T-helper 1 cell treated with Interleukin-12 subunit alpha and Interleukin-12 subunit beta and Interleukin-4 antibody, amounts not matched to agents 30 ng/mL and 1 ng/mL, for 36 hours (primary cell): ENCODE measurements at regions not wholly inside any gene's neighbourhood (a gene's known extent, or its start where the extent isn't known, plus 50 kb on each side); places are given as distances from the start of the nearest gene placed in this dataset.
"Not testable (repeated sequence)": the region's sequence is repeated elsewhere in the genome, so short reads cannot be mapped to it uniquely, and the experiment has no call there.

ENCODE experiments used
- intact Hi-C: fragments of 100-400 bp; cut with micrococcal nuclease; formaldehyde crosslinking; loops from one replicate; pipeline ENCODE4 v1.15.1; 2024

DNA sequence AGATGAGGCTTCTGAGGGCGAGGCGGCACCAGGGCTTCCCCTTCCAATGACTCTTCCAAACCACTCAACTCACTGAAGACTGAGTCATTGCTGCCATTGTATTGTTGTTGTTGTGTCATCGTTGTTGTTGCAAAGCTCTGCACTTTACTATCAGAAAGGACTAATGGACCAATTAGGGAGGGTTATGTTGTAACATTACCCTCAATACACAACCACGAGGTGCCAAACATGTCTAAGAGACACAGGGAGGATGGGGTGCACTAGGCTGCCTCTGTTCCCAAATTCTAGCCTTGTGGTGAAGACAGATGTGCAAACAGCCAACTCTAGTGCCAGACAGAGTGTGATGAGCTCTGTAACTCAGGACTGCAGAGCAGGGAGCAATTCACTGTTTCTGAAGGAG lies 1075.2 kb downstream of the UQCRFS1 start:
- intact Hi-C loops = no loop called here

GRCh38 chr19:28136796-28137195 lies 1076.2 kb downstream of the UQCRFS1 start:
- intact Hi-C loops = no loop called here

DNA sequence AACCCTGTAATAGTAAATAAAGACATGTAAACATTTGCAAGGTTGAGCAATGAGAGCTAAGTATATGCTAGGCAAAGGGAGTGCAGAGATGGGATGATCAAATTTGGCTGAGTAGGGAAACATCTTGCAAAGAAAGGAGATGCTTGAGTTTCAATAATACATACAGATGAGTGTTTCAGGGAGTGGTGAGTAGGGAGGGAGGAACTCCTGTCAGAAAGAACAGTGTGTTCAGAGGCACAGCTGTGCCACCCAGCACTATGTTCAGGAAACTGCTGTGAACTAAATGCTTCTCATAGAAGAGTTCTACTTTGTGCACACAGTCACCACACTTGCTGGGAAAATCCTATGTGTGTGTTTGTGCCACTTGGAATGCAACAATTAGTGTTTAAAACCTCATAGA lies 1077.1 kb downstream of the UQCRFS1 start:
- intact Hi-C loops = no loop called here

DNA sequence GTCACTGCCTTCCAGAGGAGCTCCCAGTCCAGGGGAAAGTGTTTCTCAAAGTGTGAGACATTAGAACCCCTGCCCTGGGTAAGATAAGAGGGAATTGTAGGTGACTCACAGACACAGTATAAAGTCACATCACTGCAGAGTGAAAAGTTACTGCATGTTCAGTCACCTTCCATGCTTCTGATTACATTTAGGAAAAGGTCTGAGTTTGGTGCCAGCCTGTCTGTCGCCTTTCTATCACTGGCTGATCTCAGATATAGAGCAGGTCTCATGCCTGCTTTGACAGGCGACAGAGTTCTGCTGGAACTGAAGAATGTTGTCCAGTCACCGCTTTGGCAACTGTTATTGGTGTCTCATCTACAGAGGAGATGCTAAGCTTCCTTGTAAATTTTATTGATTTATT lies 1078.6 kb downstream of the UQCRFS1 start:
- intact Hi-C loops = no loop called here

GRCh38 chr19:28130881-28131280 lies 1082.1 kb downstream of the UQCRFS1 start:
- intact Hi-C loops = not testable (repeated sequence)

DNA sequence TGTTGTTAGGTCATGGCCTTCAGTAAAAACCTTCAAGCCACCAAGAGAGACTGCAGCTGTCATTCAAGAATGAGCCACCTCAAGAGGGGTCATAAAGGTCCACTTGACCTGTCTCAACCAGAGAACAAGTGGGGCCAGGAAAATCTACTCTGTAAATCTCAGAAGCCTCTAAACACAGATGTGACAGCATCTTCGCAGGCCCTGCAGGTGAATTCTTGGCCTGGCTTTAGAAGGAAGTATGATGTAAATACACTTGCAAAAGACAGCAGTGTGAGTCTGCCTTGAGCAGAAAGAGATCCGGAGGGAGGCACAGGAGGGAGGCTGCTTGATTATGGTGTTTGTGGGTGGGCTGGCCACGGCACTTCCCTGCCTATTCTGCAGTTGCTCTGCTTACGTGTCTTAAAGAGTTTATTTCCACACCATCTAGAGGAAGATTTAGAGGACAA lies 1082.9 kb downstream of the UQCRFS1 start:
- intact Hi-C loops = no loop called here

DNA sequence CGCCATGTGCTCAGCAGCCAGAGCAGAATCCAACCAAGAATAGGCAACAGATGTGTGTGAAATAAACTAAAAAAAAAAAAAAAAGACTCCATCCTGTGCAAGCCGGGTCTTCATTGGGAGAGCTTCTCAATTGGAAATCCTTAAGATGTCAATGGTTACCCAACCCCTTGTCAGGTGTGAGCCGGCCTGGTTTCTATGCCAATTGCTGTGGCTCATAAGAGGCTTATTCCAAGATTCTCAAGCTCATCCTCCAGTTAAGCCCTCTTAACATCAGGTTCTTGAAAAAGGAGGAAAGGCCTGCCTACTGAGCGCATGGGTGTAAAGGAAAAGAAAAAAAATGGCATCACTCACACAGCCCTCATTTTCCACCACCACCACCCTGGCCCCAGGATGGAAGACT lies 1084.6 kb downstream of the UQCRFS1 start:
- intact Hi-C loops = no loop called here

- intact Hi-C loops = no loop called here
Measured at GRCh38 chr19:28126135-28126898, 1086.6 kb downstream of the UQCRFS1 start.

DNA sequence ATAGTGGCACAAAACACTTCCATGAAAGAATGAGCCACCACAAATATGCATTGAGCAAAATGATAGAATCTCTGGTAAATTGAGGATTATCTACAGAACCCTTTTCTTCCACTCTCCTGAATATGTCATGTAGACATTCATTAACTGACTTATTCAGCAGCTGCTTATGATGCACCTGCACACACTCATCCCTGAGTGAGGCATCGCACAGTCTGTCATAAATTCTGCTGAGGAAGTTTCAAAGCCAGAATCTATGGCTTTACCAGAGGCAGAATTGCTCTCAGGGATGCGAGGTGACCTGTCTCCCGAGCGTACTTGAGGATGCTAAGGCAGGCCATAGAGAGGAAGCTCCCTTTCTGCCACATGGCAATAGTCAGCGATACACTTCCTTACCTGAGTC lies 1090.2 kb downstream of the UQCRFS1 start:
- intact Hi-C loops = no loop called here

DNA sequence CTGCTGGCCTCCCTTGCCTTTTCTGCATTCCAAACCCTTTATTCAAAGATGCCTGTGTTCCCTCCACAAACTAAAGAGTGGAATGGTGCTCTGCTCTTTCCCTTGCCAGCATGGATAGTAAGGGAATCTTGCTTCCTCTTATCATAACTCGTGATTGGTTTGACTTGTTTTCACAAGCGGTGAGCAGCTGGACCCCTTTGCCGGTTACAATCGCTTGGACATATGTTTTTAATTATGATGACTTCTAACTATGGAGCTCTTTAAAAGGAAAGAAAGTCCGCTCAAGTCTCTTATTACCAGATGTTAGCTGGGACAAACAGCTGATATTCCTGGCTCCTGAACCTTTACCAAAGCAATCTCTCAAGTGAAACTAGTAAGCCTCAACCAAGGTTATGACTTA lies 1094.7 kb downstream of the UQCRFS1 start:
- intact Hi-C loops = no loop called here

GRCh38 chr19:28117143-28117542 lies 1095.8 kb downstream of the UQCRFS1 start:
- intact Hi-C loops = no loop called here

- intact Hi-C loops = not testable (repeated sequence)
Measured at GRCh38 chr19:28116379-28116778, 1096.6 kb downstream of the UQCRFS1 start.

GRCh38 chr19:28103921-28104320 lies 1109.0 kb downstream of the UQCRFS1 start:
- intact Hi-C loops = no loop called here

GRCh38 chr19:28084659-28085157 lies 1128.2 kb downstream of the UQCRFS1 start:
- intact Hi-C loops = not testable (repeated sequence)

DNA sequence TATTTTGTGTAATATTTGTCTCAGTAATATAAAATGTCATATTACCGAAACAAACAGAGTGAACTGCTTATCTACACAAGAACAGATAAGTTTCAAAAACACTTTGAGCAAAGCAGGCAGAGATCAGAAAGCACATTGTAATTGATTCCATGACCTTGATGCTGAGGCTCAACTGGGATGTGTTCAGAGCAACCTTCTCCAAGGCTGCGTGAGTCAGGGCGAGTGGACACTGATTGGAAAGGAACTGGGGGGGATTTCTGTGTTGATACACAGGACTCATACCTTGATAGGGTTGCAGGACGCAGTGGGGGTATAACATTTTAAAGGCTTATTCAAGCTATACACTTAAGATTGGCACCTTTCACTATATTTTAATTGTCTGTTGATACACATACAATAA lies 1136.3 kb downstream of the UQCRFS1 start:
- intact Hi-C loops = no loop called here

DNA sequence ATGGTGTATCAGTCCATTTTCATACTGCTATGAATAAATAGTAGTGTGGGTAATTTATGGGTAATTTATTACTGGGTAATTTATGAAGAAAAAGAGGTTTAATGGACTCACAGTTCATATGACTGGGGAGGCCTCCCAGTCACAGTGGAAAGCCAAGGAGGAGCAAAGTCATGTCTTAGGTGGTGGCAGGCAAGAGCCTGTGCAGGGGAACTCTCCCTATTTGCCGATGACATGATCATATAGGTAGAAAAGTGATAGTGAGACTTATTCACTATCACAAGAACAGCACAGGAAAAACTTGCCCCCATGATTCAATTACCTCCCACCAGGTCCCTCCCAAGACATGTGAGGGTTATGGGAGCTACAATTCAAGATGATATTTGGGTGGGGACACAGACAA lies 1137.7 kb downstream of the UQCRFS1 start:
- intact Hi-C loops = no loop called here

DNA sequence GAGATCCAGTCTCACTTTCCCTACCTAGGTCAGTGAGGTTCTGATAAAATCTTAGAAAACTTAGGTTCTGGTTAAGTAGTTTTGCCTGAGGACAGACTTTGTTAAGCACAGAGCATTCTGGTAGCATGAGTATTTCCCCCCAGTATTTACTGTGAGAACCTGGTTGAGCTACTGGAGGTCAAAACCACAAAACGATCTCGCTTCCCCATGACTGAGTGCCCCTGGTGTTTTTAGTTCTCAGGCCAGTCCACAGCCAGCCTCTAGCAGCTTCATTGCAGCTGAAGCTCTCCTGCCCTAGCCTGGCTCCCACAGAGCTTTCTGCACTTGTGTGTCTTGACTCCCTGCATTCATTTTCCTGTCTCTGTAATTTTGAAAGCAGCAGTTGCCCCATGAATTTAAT lies 1138.2 kb downstream of the UQCRFS1 start:
- intact Hi-C loops = no loop called here

GRCh38 chr19:28067882-28068281 lies 1145.1 kb downstream of the UQCRFS1 start:
- intact Hi-C loops = no loop called here

GRCh38 chr19:28066988-28067387 lies 1146.0 kb downstream of the UQCRFS1 start:
- intact Hi-C loops = no loop called here

DNA sequence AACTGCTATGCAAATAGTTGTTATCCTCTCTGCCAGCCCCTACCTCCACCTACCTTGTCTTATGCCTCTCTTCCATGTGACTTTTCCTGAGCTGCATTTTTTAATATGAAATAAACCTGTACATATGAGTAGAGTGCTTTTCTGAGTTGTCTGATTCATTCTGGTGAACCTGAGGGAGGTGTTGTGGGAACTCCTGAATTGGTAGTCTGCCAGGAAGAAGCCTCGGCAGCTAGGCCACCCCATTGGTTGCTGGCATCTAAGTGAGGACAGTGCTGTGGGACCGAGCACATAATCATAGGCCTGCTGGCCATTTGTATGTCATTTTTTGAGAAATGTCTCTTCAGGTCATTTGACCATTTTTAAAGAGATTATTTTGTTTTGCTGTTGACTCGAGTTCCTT lies 1146.8 kb downstream of the UQCRFS1 start:
- intact Hi-C loops = no loop called here

- intact Hi-C loops = no loop called here
Measured at GRCh38 chr19:28065026-28065425, 1147.9 kb downstream of the UQCRFS1 start.

DNA sequence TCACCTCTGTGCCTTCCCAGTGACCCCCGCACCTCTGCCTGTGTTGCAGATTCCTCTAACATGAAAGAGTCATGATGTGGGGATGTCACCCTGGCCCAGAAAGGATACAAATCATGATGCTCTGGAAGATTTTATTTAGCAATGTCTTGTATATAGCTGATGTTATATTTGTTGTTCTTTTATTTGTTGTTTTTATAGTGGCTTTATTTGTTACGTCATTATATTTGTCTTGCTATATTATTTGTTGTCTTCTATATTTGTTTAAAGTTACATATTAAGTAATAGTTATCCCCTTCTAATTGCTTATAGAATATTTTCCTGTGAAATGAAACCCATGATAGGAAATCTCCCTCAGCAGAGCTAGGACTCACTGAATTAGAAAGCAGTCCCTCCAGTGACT lies 1149.2 kb downstream of the UQCRFS1 start:
- intact Hi-C loops = no loop called here

DNA sequence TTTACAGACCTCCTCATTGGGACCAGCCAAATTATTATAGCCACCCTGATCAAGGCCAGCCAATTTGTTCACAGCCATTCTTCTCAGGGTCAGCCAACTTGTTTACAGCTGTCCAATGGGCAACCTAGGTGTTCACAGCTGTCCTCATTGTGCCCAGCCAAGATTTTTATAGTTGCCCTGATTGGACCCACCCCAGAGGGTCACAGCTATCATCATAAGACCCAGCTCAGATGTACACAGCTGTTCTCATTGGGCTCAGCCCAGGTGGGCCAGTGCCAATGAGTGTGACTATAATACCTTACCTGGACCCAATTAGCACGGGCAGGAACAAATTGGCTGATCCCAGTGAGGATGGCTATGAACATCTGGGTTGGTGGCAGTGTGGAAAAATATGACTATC lies 1151.8 kb downstream of the UQCRFS1 start:
- intact Hi-C loops = no loop called here
